ENCODE measurements at regions not wholly inside any gene's neighbourhood (a gene's known extent, or its start where the extent isn't known, plus 50 kb on each side); places are given as distances from the start of the nearest gene placed in this dataset.

GRCh38 chrX:69321006-69321655 is 155.9 kb upstream of the PJA1 start:
- TF ChIP-seq CTCF (IDR thresholded peaks at IDR 0.05) = no peak
- Mint-ChIP-seq H3K36me3 (ENCODE audit: low read depth) (no peaks in the 10 kb centered on the region), H3K9me3 (no peaks in the 10 kb centered on the region), H3K27ac (no peak overlapping the region), H3K27me3 (no peaks in the 10 kb centered on the region), H3K4me1 (ENCODE audit: low read depth) (no peaks in the 10 kb centered on the region), H3K4me3 (no peak overlapping the region)
- DNase-seq (no peak), ATAC-seq (ENCODE audit: poor library complexity) (no peak)
- H3K27me3 ChIP-seq (ENCODE audit: control insufficient read depth in 1 of 2, insufficient read depth in 2 of 2, low read length in 2 of 2) = no peaks in the 10 kb centered on the region
- H3K36me3 ChIP-seq (ENCODE audit: insufficient read depth, low read length) = no peaks in the 10 kb centered on the region
- ChIA-PET CTCF (no interaction called here), POLR2A (no interaction called here)
- no peaks in the 10 kb centered on the region for H3K4me1 ChIP-seq (ENCODE audit: insufficient read depth, low read length)
- intact Hi-C loops (cut with DNase I, micrococcal nuclease) = no loop called here
- no peak overlapping the region for H3K27ac ChIP-seq (ENCODE audit: low read depth in 1 of 2, low read length in 2 of 2)
- H3K9me3 ChIP-seq (ENCODE audit: control insufficient read depth in 1 of 2, insufficient read depth in 1 of 2, low read length in 2 of 2) = no peaks in the 10 kb centered on the region
- H3K4me3 ChIP-seq (ENCODE audit: low read length) = no peak overlapping the region

- H3K27me3 ChIP-seq (ENCODE audit: control insufficient read depth in 1 of 2, insufficient read depth in 2 of 2, low read length in 2 of 2) = no peaks in the 10 kb centered on the region
- Mint-ChIP-seq H3K27ac (no peak overlapping the region), H3K4me1 (ENCODE audit: low read depth) (no peaks in the 10 kb centered on the region), H3K36me3 (ENCODE audit: low read depth) (no peaks in the 10 kb centered on the region), H3K27me3 (no peaks in the 10 kb centered on the region), H3K9me3 (no peaks in the 10 kb centered on the region), H3K4me3 (no peak overlapping the region)
- no peaks in the 10 kb centered on the region for H3K4me1 ChIP-seq (ENCODE audit: insufficient read depth, low read length)
- H3K9me3 ChIP-seq (ENCODE audit: control insufficient read depth in 1 of 2, insufficient read depth in 1 of 2, low read length in 2 of 2) = no peaks in the 10 kb centered on the region
- ChIA-PET CTCF (no interaction called here), POLR2A (no interaction called here)
- no peak overlapping the region for H3K27ac ChIP-seq (ENCODE audit: low read depth in 1 of 2, low read length in 2 of 2)
- TF ChIP-seq CTCF (IDR thresholded peaks at IDR 0.05) = no peak
- no peaks in the 10 kb centered on the region for H3K36me3 ChIP-seq (ENCODE audit: insufficient read depth, low read length)
- ATAC-seq (ENCODE audit: poor library complexity) = no peak
- H3K4me3 ChIP-seq (ENCODE audit: low read length) = no peak overlapping the region
- intact Hi-C loops (cut with DNase I, micrococcal nuclease) = no loop called here
- DNase-seq = no peak
Measured at GRCh38 chrX:69320116-69320515, 154.9 kb upstream of the PJA1 start.

GRCh38 chrX:69319376-69319775 is 154.1 kb upstream of the PJA1 start:
- no peak overlapping the region for H3K4me3 ChIP-seq (ENCODE audit: low read length)
- Mint-ChIP-seq H3K27ac (no peak overlapping the region), H3K36me3 (ENCODE audit: low read depth) (no peaks in the 10 kb centered on the region), H3K4me1 (ENCODE audit: low read depth) (no peaks in the 10 kb centered on the region), H3K27me3 (no peaks in the 10 kb centered on the region), H3K4me3 (no peak overlapping the region), H3K9me3 (no peaks in the 10 kb centered on the region)
- TF ChIP-seq CTCF (IDR thresholded peaks at IDR 0.05) = no peak
- no peak overlapping the region for H3K27ac ChIP-seq (ENCODE audit: low read depth in 1 of 2, low read length in 2 of 2)
- CTCF ChIA-PET = no interaction called here
- H3K9me3 ChIP-seq (ENCODE audit: control insufficient read depth in 1 of 2, insufficient read depth in 1 of 2, low read length in 2 of 2) = no peaks in the 10 kb centered on the region
- intact Hi-C loops (cut with DNase I, micrococcal nuclease) = no loop called here
- ATAC-seq (ENCODE audit: poor library complexity) (no peak), DNase-seq (no peak)
- H3K27me3 ChIP-seq (ENCODE audit: control insufficient read depth in 1 of 2, insufficient read depth in 2 of 2, low read length in 2 of 2) = no peaks in the 10 kb centered on the region
- no peaks in the 10 kb centered on the region for H3K36me3 ChIP-seq (ENCODE audit: insufficient read depth, low read length)
- POLR2A ChIA-PET = no interaction called here
- no peaks in the 10 kb centered on the region for H3K4me1 ChIP-seq (ENCODE audit: insufficient read depth, low read length)
